Neuronal stem cell (in vitro differentiated cells): ENCODE measurements at regions not wholly inside any gene's neighbourhood (a gene's known extent, or its start where the extent isn't known, plus 50 kb on each side); places are given as distances from the start of the nearest gene placed in this dataset.

Experiments used
- DNase-seq: peaks from one replicate; pipeline ENCODE4 v3.0.0-alpha.2; 2013; ENCODE audit warnings: low spot score
- H2AFZ ChIP-seq: one replicate; pipeline ENCODE4 v1.6.1; 2013; ENCODE audit warnings: mild to moderate bottlenecking, low read length, inconsistent platforms
- H2AK5ac ChIP-seq: 2 replicates; pipeline ENCODE4 v1.6.1; 2013; ENCODE audit warnings: low read depth, mild to moderate bottlenecking, inconsistent platforms, low read length, moderate library complexity, mixed read lengths
- H2BK120ac ChIP-seq: 2 replicates; pipeline ENCODE4 v1.6.1; 2013; ENCODE audit warnings: low read depth, mild to moderate bottlenecking, inconsistent platforms, low read length, moderate library complexity, mixed read lengths
- H2BK12ac ChIP-seq: one replicate; pipeline ENCODE4 v1.6.1; 2013; ENCODE audit warnings: low read length, inconsistent platforms
- H2BK15ac ChIP-seq: 2 replicates; pipeline ENCODE4 v1.6.1; 2013; ENCODE audit warnings: mild to moderate bottlenecking, low read length, inconsistent platforms, mixed read lengths
- H2BK5ac ChIP-seq: one replicate; pipeline ENCODE4 v1.6.1; 2013; ENCODE audit warnings: inconsistent platforms, mild to moderate bottlenecking, low read length, moderate library complexity
- H3K14ac ChIP-seq: one replicate; pipeline ENCODE4 v1.6.1; 2013; ENCODE audit warnings: low read length, inconsistent platforms
- H3K18ac ChIP-seq: 2 replicates; pipeline ENCODE4 v1.6.1; 2013; ENCODE audit warnings: low read length, inconsistent platforms
- H3K23ac ChIP-seq: 2 replicates; pipeline ENCODE4 v1.6.1; 2013; ENCODE audit warnings: low read depth, mild to moderate bottlenecking, mixed read lengths, low read length, inconsistent platforms; ENCODE audit not compliant: poor library complexity
- H3K27ac ChIP-seq: replicated peaks from 3 replicates; pipeline ENCODE4 v1.5.1; 2013; ENCODE audit warnings: low read length, inconsistent platforms
- H3K27me3 ChIP-seq, 3 experiments: 2 replicates each; pipeline ENCODE4 v1.6.1; 2013; ENCODE audit warnings: low read length in 3 of 3, mild to moderate bottlenecking in 2 of 3, inconsistent platforms in 1 of 3, low read depth in 1 of 3, mixed read lengths in 1 of 3, moderate library complexity in 1 of 3; ENCODE audit not compliant: control insufficient read depth in 3 of 3, insufficient read depth in 3 of 3
- H3K36me3 ChIP-seq, 2 donors: replicated peaks in 1 of 2; 2 replicates each; pipeline ENCODE4 v1.6.1; 2013; ENCODE audit warnings: low read length in 2 of 2; ENCODE audit not compliant: control insufficient read depth in 2 of 2, insufficient read depth in 2 of 2
- H3K4ac ChIP-seq: 2 replicates; pipeline ENCODE4 v1.6.1; 2013; ENCODE audit warnings: inconsistent platforms, mild to moderate bottlenecking, low read length, moderate library complexity
- H3K4me1 ChIP-seq, 2 donors: 1 replicate in 1 of 2; 2 replicates in 1 of 2; pipeline ENCODE4 v1.6.1; 2013; ENCODE audit warnings: low read length in 2 of 2, low read depth in 1 of 2; ENCODE audit not compliant: control insufficient read depth in 2 of 2, insufficient read depth in 1 of 2
- H3K4me2 ChIP-seq: one replicate; pipeline ENCODE4 v1.6.1; 2013; ENCODE audit warnings: mild to moderate bottlenecking, low read length, inconsistent platforms; ENCODE audit not compliant: insufficient read depth, poor library complexity, severe bottlenecking
- H3K4me3 ChIP-seq, 2 donors: 2 replicates each; pipeline ENCODE4 v1.5.1; 2013; ENCODE audit warnings: low read length in 2 of 2, mild to moderate bottlenecking in 2 of 2, inconsistent platforms in 1 of 2, moderate library complexity in 1 of 2
- H3K79me1 ChIP-seq: one replicate; pipeline ENCODE4 v1.6.1; 2013; ENCODE audit warnings: low read depth, mild to moderate bottlenecking, inconsistent platforms, low read length, moderate library complexity
- H3K9ac ChIP-seq: one replicate; pipeline ENCODE4 v1.6.1; 2013; ENCODE audit warnings: mild to moderate bottlenecking, low read depth, low read length, inconsistent platforms; ENCODE audit not compliant: poor library complexity
- H3K9me3 ChIP-seq, 2 donors: replicated peaks in 1 of 2; 2 replicates each; pipeline versions ENCODE3 to v1.6.1; 2013; ENCODE audit warnings: low read length in 2 of 2, mild to moderate bottlenecking in 2 of 2, inconsistent platforms in 1 of 2, low read depth in 1 of 2, mixed read lengths in 1 of 2, moderate library complexity in 1 of 2; ENCODE audit not compliant: control insufficient read depth in 2 of 2, insufficient read depth in 1 of 2
- H4K8ac ChIP-seq: one replicate; pipeline ENCODE4 v1.6.1; 2013; ENCODE audit warnings: low read depth, mild to moderate bottlenecking, inconsistent platforms, low read length, moderate library complexity
- H4K91ac ChIP-seq: one replicate; pipeline ENCODE4 v1.6.1; 2013; ENCODE audit warnings: low read length, low read depth, mild to moderate bottlenecking, inconsistent platforms; ENCODE audit not compliant: poor library complexity
- WGBS, 2 donors: extraction: QIAGEN DNeasy Blood & Tissue Kit; methylation state at CpG; one replicate each; pipeline ENCODE4 v1.1.7; 2013; ENCODE audit warnings: missing lambda C conversion rate in 2 of 2, mixed read lengths in 1 of 2; ENCODE audit not compliant: insufficient read length in 2 of 2, insufficient replicate concordance in 1 of 2; ENCODE audit errors: extremely low coverage in 2 of 2; 5-methylcytosine and 5-hydroxymethylcytosine counted together

DNA sequence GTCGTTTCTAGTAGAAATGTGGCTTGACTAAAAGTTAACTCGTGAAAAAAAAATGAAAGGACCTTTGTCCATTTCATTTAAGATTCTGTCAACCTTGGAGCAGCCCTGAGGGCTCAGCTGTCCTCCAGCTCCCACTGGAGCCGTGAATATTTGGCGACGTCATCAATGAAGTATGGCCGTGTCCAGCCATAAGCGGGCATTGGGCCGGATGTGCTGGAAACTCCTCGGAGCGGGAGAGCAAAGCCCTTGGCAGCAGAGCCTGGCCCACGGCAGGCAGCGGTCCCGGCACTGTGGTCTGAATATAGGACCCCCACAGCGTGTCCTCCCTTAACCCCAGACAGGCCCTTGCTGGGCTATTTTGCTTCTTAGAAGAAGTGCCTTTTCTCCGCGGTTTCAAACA lies 50.0 kb downstream of the JAKMIP3 start:
- Histone ChIP-seq H3K4me2 (no peak overlapping the region), H3K23ac (no peak overlapping the region), H3K4me1 (peaks cover 0 to 5% of the 10 kb centered on the region in 2 donors), H3K36me3 (no peaks in the 10 kb centered on the region), H3K9ac (no peak overlapping the region), H2BK120ac (no peak overlapping the region), H2BK12ac (no peak overlapping the region), H3K4me3 (no peak overlapping the region), H3K9me3 (no peaks in the 10 kb centered on the region), H2AFZ (no peak overlapping the region), H2BK5ac (no peak overlapping the region), H3K27ac (no peak overlapping the region), H2AK5ac (no peak overlapping the region), H4K91ac (no peak overlapping the region), H3K27me3 (peaks cover 0 to 26% (median 3%) of the 10 kb centered on the region in 3 experiments), H3K79me1 (no peaks in the 10 kb centered on the region), H3K14ac (no peak overlapping the region), H3K4ac (no peak overlapping the region), H2BK15ac (no peak overlapping the region), H4K8ac (no peak overlapping the region), H3K18ac (no peak overlapping the region)
- no peak for DNase-seq
- WGBS, 2 donors: no CpG with 5 or more reads among the region's 16 CpGs

DNA sequence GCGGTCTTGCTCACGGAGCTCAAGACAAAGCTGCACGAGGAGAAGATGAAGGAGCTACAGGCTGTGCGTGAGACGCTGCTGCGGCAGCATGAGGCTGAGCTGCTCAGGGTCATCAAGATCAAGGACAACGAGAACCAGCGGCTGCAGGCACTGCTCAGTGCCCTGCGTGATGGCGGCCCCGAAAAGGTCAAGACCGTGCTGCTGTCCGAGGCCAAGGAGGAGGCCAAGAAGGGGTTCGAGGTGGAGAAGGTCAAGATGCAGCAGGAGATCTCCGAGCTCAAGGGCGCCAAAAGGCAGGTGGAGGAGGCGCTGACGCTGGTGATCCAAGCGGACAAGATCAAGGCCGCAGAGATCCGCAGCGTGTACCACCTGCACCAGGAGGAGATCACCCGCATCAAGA lies 51.4 kb downstream of the JAKMIP3 start:
- Histone ChIP-seq H3K27ac (no peak overlapping the region), H2BK15ac (peak overlapping the region; percentile 26), H3K36me3 (no peaks in the 10 kb centered on the region), H3K4me1 (peaks cover 0 to 5% of the 10 kb centered on the region in 2 donors), H2AK5ac (peak overlapping the region; percentile 60), H2BK12ac (peak overlapping the region; percentile 31), H2BK120ac (no peak overlapping the region), H2BK5ac (no peak overlapping the region), H3K4ac (no peak overlapping the region), H3K79me1 (no peaks in the 10 kb centered on the region), H3K9me3 (no peaks in the 10 kb centered on the region), H4K8ac (no peak overlapping the region), H2AFZ (no peak overlapping the region), H3K4me2 (no peak overlapping the region), H3K4me3 (no peak overlapping the region), H4K91ac (no peak overlapping the region), H3K9ac (no peak overlapping the region), H3K14ac (peak overlapping the region; percentile 27), H3K18ac (peak overlapping the region; percentile 66), H3K27me3 (peaks cover 0 to 16% (median 3%) of the 10 kb centered on the region in 3 experiments), H3K23ac (peak overlapping the region; percentile 57)
- no peak for DNase-seq
- no CpG with 5 or more reads among the region's 23 CpGs for WGBS, 2 donors

DNA sequence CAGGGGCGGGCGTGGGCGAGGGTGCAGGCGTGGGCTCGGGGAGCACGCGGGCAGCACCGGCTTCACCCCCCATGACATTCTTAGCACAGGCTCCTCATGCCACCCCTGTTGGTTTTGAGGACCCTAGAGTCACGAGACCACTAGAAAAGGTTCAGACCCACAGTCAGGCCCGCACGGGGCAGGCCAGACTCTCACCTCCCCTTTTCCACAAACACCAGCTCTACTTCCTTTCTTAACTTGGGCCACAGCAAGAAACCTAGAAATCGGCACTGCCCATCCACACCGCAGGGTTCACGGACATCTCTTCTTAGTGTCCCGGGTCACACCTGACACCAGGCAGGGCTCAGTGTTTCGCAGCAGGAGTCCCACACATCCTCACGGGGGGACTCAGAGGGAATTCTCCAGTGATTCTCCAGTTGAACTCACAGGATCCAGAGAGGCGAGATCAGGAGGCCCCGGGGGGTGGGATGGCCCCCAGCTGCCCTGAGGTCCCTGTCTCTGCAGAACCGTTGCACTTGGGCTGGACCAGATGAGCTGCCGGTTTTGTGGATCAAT lies 52.0 kb downstream of the JAKMIP3 start:
- Histone ChIP-seq H3K4ac (no peak overlapping the region), H4K91ac (no peak overlapping the region), H3K23ac (no peak overlapping the region), H2AK5ac (no peak overlapping the region), H3K36me3 (no peaks in the 10 kb centered on the region), H3K4me1 (peaks cover 0 to 5% of the 10 kb centered on the region in 2 donors), H3K18ac (no peak overlapping the region), H3K4me3 (no peak overlapping the region), H2BK5ac (no peak overlapping the region), H2BK120ac (no peak overlapping the region), H3K14ac (no peak overlapping the region), H3K27ac (no peak overlapping the region), H2BK15ac (peak overlapping the region; percentile 16), H2AFZ (no peak overlapping the region), H3K9me3 (no peaks in the 10 kb centered on the region), H3K9ac (no peak overlapping the region), H4K8ac (no peak overlapping the region), H3K79me1 (no peaks in the 10 kb centered on the region), H3K27me3 (peaks cover 0 to 19% (median 3%) of the 10 kb centered on the region in 3 experiments), H3K4me2 (no peak overlapping the region), H2BK12ac (no peak overlapping the region)
- WGBS, 2 donors: no CpG with 5 or more reads among the region's 21 CpGs
- no peak for DNase-seq

DNA sequence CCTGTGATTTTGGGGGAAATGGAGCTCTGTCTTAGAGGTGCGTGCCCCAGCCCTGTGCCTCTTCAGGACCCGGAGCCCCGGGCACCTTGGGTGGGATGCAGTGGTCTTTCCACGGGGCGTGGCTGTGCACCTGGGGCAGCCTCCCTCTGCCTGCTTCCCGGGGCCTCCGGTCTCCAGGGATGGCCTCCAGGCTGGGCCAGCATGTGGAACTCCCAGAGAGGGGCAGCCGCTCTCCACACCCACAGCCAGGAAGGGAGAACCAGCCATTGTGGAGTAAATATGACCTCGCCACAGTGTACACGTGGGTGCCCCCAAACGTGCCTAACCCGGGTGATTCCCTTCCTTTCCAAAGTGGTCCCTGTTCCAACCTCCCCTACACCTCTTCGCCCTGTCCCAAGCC lies 52.6 kb downstream of the JAKMIP3 start:
- Histone ChIP-seq H4K91ac (no peak overlapping the region), H2BK120ac (no peak overlapping the region), H2AK5ac (peak overlapping the region; percentile 13), H3K36me3 (no peaks in the 10 kb centered on the region), H3K9me3 (no peaks in the 10 kb centered on the region), H2BK5ac (no peak overlapping the region), H3K23ac (no peak overlapping the region), H2AFZ (no peak overlapping the region), H4K8ac (no peak overlapping the region), H3K4ac (no peak overlapping the region), H2BK12ac (no peak overlapping the region), H3K9ac (no peak overlapping the region), H3K27ac (no peak overlapping the region), H3K27me3 (peaks cover 0 to 17% (median 3%) of the 10 kb centered on the region in 3 experiments), H3K4me2 (no peak overlapping the region), H3K4me3 (no peak overlapping the region), H3K14ac (no peak overlapping the region), H3K4me1 (peaks cover 0 to 5% of the 10 kb centered on the region in 2 donors), H3K18ac (no peak overlapping the region), H3K79me1 (no peaks in the 10 kb centered on the region), H2BK15ac (no peak overlapping the region)
- DNase-seq: no peak
- WGBS, 2 donors: no CpG with 5 or more reads among the region's 13 CpGs
